Nephron (organoid): ENCODE measurements at regions not wholly inside any gene's neighbourhood (a gene's known extent, or its start where the extent isn't known, plus 50 kb on each side); places are given as distances from the start of the nearest gene placed in this dataset.

ENCODE experiments used
- H3K27ac Mint-ChIP-seq, 3 experiments: 2 replicates each; pipeline ENCODE4 v1.8.0; 2020; ENCODE audit warnings: mixed read lengths in 3 of 3, mild to moderate bottlenecking in 2 of 3, moderate library complexity in 1 of 3
- H3K27me3 Mint-ChIP-seq: 2 replicates; pipeline ENCODE4 v1.8.0; 2021; ENCODE audit warnings: low read depth, mild to moderate bottlenecking, moderate library complexity, mixed read lengths
- H3K36me3 Mint-ChIP-seq: 2 replicates; pipeline ENCODE4 v1.8.0; 2020; ENCODE audit warnings: low read depth, mixed read lengths
- H3K4me1 Mint-ChIP-seq: 2 replicates; pipeline ENCODE4 v1.8.0; 2020; ENCODE audit warnings: mixed read lengths
- H3K4me3 Mint-ChIP-seq, 3 experiments: 2 replicates each; pipeline ENCODE4 v1.8.0; 2020; ENCODE audit warnings: mild to moderate bottlenecking in 3 of 3, mixed read lengths in 3 of 3, moderate library complexity in 2 of 3
- H3K9me3 Mint-ChIP-seq: 2 replicates; pipeline ENCODE4 v1.8.0; 2020; ENCODE audit warnings: mixed read lengths
- CTCF ChIP-seq, 3 experiments: fragments of 200-600 bp; sonication (generic); IDR thresholded peaks; one replicate each; pipeline ENCODE4 v1.5.0; 2021; ENCODE audit warnings: antibody characterized with exemption in 3 of 3; ENCODE audit not compliant: unreplicated experiment in 3 of 3

DNA sequence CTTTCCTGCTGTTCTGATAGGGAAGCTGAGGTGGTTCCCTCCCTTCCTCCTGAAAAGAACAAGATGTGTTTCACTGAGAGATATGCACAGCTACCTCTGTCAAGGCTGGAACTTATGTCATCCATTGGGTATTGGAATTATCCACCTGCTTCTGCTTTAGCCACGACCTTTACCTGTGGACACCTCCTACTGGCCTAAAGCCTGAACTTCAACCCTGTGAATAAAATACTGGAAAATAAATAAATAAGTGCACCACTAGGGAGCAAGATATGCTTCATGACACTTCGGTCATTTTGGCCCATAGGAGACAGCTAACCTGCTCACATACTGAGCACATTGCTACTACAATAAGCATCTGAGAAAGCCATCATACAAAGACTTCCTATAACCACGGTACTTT lies 419.9 kb upstream of the NWD2 start:
- Mint-ChIP-seq H3K4me3 (no peak overlapping the region), H3K36me3 (no peaks in the 10 kb centered on the region), H3K27me3 (no peaks in the 10 kb centered on the region), H3K9me3 (peaks cover 7% of the 10 kb centered on the region), H3K27ac (no peak overlapping the region), H3K4me1 (no peaks in the 10 kb centered on the region)
- TF ChIP-seq CTCF (IDR thresholded peaks at IDR 0.05; ENCODE audit: unreplicated experiment in 3 of 3): no peak

GRCh38 chr4:36835246-36835645 lies 409.3 kb upstream of the NWD2 start:
- H3K36me3 Mint-ChIP-seq: no peaks in the 10 kb centered on the region
- H3K27me3 Mint-ChIP-seq: no peaks in the 10 kb centered on the region
- no peak overlapping the region for H3K27ac Mint-ChIP-seq
- TF ChIP-seq CTCF (IDR thresholded peaks at IDR 0.05; ENCODE audit: unreplicated experiment in 3 of 3): no peak
- no peaks in the 10 kb centered on the region for H3K4me1 Mint-ChIP-seq
- no peaks in the 10 kb centered on the region for H3K9me3 Mint-ChIP-seq
- H3K4me3 Mint-ChIP-seq: no peak overlapping the region

GRCh38 chr4:36841583-36842326 lies 402.8 kb upstream of the NWD2 start:
- Mint-ChIP-seq H3K27ac (no peak overlapping the region), H3K4me1 (no peaks in the 10 kb centered on the region), H3K9me3 (no peaks in the 10 kb centered on the region), H3K36me3 (no peaks in the 10 kb centered on the region), H3K4me3 (no peak overlapping the region), H3K27me3 (no peaks in the 10 kb centered on the region)
- TF ChIP-seq CTCF (IDR thresholded peaks at IDR 0.05; ENCODE audit: unreplicated experiment in 3 of 3): no peak

- H3K27me3 Mint-ChIP-seq: no peaks in the 10 kb centered on the region
- H3K4me1 Mint-ChIP-seq: no peaks in the 10 kb centered on the region
- no peak overlapping the region for H3K27ac Mint-ChIP-seq
- H3K36me3 Mint-ChIP-seq: no peaks in the 10 kb centered on the region
- TF ChIP-seq CTCF (IDR thresholded peaks at IDR 0.05; ENCODE audit: unreplicated experiment in 3 of 3): no peak
- no peak overlapping the region for H3K4me3 Mint-ChIP-seq
- no peaks in the 10 kb centered on the region for H3K9me3 Mint-ChIP-seq
Observed at GRCh38 chr4:36844448-36844847, 400.1 kb upstream of the NWD2 start.

- H3K4me3 Mint-ChIP-seq: no peak overlapping the region
- no peaks in the 10 kb centered on the region for H3K9me3 Mint-ChIP-seq
- no peaks in the 10 kb centered on the region for H3K36me3 Mint-ChIP-seq
- no peak for TF ChIP-seq CTCF (IDR thresholded peaks at IDR 0.05; ENCODE audit: unreplicated experiment in 3 of 3)
- H3K4me1 Mint-ChIP-seq: no peaks in the 10 kb centered on the region
- peaks cover 6% of the 10 kb centered on the region for H3K27me3 Mint-ChIP-seq
- H3K27ac Mint-ChIP-seq: no peak overlapping the region
Observed at GRCh38 chr4:36852856-36853255, 391.7 kb upstream of the NWD2 start.

DNA sequence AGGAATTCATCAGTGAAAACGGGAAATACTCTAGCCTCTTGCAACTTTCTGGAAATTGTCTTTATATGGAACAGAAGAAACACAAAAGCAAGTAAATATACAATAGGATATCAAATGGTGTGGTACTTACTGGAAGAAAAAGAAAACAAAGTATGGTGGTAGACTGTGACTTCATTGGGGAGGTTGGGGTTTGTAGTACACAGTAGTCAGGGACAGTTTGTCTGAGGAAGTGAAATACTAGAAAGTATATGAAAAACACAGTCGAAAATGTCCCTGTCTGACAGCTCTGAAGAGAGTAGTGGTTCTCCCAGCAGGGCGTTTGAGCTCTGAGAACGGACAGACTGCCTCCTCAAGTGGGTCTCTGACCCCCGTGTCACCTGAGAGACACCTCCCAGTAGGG lies 390.0 kb upstream of the NWD2 start:
- peaks cover 6% of the 10 kb centered on the region for H3K27me3 Mint-ChIP-seq
- no peak overlapping the region for H3K27ac Mint-ChIP-seq
- TF ChIP-seq CTCF (IDR thresholded peaks at IDR 0.05; ENCODE audit: unreplicated experiment in 3 of 3): no peak
- H3K36me3 Mint-ChIP-seq: no peaks in the 10 kb centered on the region
- no peaks in the 10 kb centered on the region for H3K4me1 Mint-ChIP-seq
- H3K4me3 Mint-ChIP-seq: no peak overlapping the region
- peaks cover 5% of the 10 kb centered on the region for H3K9me3 Mint-ChIP-seq
